Memory B cell (primary cell): ENCODE measurements at regions not wholly inside any gene's neighbourhood (a gene's known extent, or its start where the extent isn't known, plus 50 kb on each side); places are given as distances from the start of the nearest gene placed in this dataset.
"Not testable (repeated sequence)": the region's sequence is repeated elsewhere in the genome, so short reads cannot be mapped to it uniquely, and the experiment has no call there.

Experiments
- ATAC-seq: fragments of 150-1000 bp; cut with Tn5 transposase; 2 replicates; pipeline ENCODE4 v1.10.0; 2021; ENCODE audit warnings: low read depth, mild to moderate bottlenecking, moderate library complexity
- DNase-seq, 2 donors: peaks; one replicate each; pipeline ENCODE4 v3.0.0; 2022; ENCODE audit warnings: low spot score in 2 of 2
- H3K27ac Mint-ChIP-seq: one replicate; pipeline ENCODE4 v1.8.0; 2022; ENCODE audit warnings: mild to moderate bottlenecking, moderate library complexity, mixed read lengths
- H3K27me3 Mint-ChIP-seq: one replicate; pipeline ENCODE4 v1.8.0; 2022; ENCODE audit warnings: mixed read lengths
- H3K36me3 Mint-ChIP-seq: one replicate; pipeline ENCODE4 v1.8.0; 2022; ENCODE audit warnings: mild to moderate bottlenecking, mixed read lengths
- H3K4me1 Mint-ChIP-seq: one replicate; pipeline ENCODE4 v1.8.0; 2022; ENCODE audit warnings: mixed read lengths
- H3K4me3 Mint-ChIP-seq: one replicate; pipeline ENCODE4 v1.8.0; 2022; ENCODE audit warnings: mild to moderate bottlenecking, moderate library complexity, mixed read lengths
- H3K9me3 Mint-ChIP-seq: one replicate; pipeline ENCODE4 v1.8.0; 2022; ENCODE audit warnings: mixed read lengths

DNA sequence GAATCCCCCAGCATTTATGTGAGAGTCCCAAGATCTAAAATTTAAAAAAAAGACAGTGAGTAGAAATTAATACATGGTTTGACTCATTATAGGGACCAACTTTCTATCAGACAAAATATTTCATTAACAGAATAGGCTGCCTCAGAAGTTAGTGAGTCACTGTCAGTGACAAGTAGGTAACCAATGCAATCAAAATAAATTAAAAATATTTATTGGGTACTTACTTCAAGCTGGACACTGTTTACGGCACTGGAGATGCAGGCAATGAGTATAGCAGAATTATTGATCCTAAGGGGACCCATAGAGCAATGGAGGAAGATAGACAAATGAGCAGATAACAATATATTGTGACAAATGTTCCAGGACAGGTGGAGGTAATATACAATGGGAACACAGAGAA lies 135.6 kb upstream of the BCL6 start:
- H3K9me3 Mint-ChIP-seq: no peaks in the 10 kb centered on the region

GRCh38 chr3:187888701-187889100 lies 143.4 kb upstream of the BCL6 start:
- Mint-ChIP-seq H3K4me1 (peaks cover 5% of the 10 kb centered on the region), H3K27me3 (peaks cover 4% of the 10 kb centered on the region), H3K4me3 (no peak overlapping the region), H3K9me3 (no peaks in the 10 kb centered on the region), H3K36me3 (no peaks in the 10 kb centered on the region), H3K27ac (no peak overlapping the region)
- DNase-seq (no peak), ATAC-seq (no peak)

More for the DNA sequence above, 135.6 kb upstream of the BCL6 start:
- Mint-ChIP-seq H3K27me3 (peaks cover 3% of the 10 kb centered on the region), H3K27ac (no peak overlapping the region), H3K4me1 (no peaks in the 10 kb centered on the region), H3K4me3 (no peak overlapping the region), H3K36me3 (no peaks in the 10 kb centered on the region)
- ATAC-seq (no peak), DNase-seq (no peak)

- DNase-seq (no peak), ATAC-seq (no peak)
- H3K36me3 Mint-ChIP-seq: no peaks in the 10 kb centered on the region
- H3K4me3 Mint-ChIP-seq: no peak overlapping the region
- H3K9me3 Mint-ChIP-seq: no peaks in the 10 kb centered on the region
- no peak overlapping the region for H3K27ac Mint-ChIP-seq
- H3K4me1 Mint-ChIP-seq: peaks cover 5% of the 10 kb centered on the region
- H3K27me3 Mint-ChIP-seq: peaks cover 4% of the 10 kb centered on the region
Measured at GRCh38 chr3:187889106-187889505, 143.8 kb upstream of the BCL6 start.

GRCh38 chr3:187889601-187890404 lies 144.5 kb upstream of the BCL6 start:
- ATAC-seq: no peak
- no peak for DNase-seq
- H3K9me3 Mint-ChIP-seq: no peaks in the 10 kb centered on the region
- no peak overlapping the region for H3K27ac Mint-ChIP-seq
- H3K27me3 Mint-ChIP-seq: peaks cover 4% of the 10 kb centered on the region
- H3K4me1 Mint-ChIP-seq: peaks cover 5% of the 10 kb centered on the region
- no peak overlapping the region for H3K4me3 Mint-ChIP-seq
- no peaks in the 10 kb centered on the region for H3K36me3 Mint-ChIP-seq

- ATAC-seq, H3K4me3 Mint-ChIP-seq, H3K4me1 Mint-ChIP-seq, H3K27ac Mint-ChIP-seq, H3K36me3 Mint-ChIP-seq, H3K27me3 Mint-ChIP-seq, DNase-seq, H3K9me3 Mint-ChIP-seq: not testable (repeated sequence)
Measured at GRCh38 chr3:187890405-187890752, 145.1 kb upstream of the BCL6 start.

DNA sequence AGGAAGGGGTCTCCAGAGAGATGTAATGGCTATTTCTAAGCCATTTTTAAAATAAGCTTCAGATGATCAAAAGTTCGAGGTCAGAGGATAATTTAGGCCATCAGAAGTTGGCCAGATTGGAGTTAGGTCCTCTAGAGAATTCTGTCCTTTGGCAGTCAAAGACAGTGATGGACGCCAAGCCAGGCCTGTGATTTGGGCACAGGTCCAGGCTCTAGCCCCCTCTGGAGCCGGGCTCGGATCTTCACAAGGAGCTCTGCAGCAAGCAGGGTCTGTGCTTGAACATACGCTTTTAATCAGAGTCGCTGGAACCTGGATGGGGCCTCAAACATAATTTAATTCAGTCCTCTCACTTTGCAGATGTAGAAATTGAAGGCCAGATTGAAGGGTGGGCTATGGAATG lies 151.4 kb upstream of the BCL6 start:
- H3K27ac Mint-ChIP-seq: no peak overlapping the region
- peaks cover 13% of the 10 kb centered on the region for H3K27me3 Mint-ChIP-seq
- ATAC-seq: no peak
- no peak for DNase-seq
- no peak overlapping the region for H3K4me3 Mint-ChIP-seq
- no peaks in the 10 kb centered on the region for H3K36me3 Mint-ChIP-seq
- H3K4me1 Mint-ChIP-seq: peaks cover under 1% of the 10 kb centered on the region
- H3K9me3 Mint-ChIP-seq: no peaks in the 10 kb centered on the region

- H3K4me1 Mint-ChIP-seq: peaks cover 11% of the 10 kb centered on the region
- ATAC-seq (no peak), DNase-seq (no peak)
- no peak overlapping the region for H3K27ac Mint-ChIP-seq
- peaks cover 18% of the 10 kb centered on the region for H3K27me3 Mint-ChIP-seq
- H3K4me3 Mint-ChIP-seq: no peak overlapping the region
- no peaks in the 10 kb centered on the region for H3K9me3 Mint-ChIP-seq
- H3K36me3 Mint-ChIP-seq: no peaks in the 10 kb centered on the region
Measured at GRCh38 chr3:187899246-187899645, 154.0 kb upstream of the BCL6 start.

DNA sequence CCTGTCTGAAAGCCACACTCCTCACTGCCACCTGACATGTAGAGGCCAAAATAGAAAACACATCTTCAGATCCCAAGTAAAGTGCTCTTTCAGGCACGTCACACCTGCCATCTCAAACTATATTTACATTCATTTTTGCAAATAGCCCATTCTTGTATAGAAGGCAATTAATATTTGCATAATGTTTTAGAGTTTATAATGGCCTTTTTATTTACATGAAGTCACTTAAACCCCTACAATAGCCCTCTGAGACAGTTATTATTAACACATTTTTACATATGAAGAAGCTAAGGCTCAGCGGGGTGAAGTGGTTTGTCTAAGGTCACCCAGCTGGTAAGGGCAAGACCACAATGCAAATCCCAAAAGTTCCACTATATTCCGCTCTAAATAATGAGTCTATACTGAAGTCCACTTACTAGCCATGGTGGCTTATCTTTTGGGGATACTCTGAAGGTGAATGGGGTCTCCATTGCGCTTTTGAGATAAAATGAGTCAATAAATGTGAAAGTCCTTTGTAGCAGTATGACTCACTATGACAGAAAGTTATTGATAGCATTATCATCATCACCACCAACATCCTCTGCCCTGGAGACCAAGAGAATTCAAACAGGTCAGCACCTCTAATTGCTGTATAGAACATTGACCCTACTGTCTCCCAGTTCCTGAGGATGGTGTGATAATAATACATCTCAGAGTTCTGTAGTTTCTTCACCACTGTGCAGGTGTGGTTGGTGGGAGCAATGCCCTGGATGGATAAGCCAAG lies 155.9 kb upstream of the BCL6 start:
- H3K36me3 Mint-ChIP-seq: no peaks in the 10 kb centered on the region
- peaks cover 11% of the 10 kb centered on the region for H3K4me1 Mint-ChIP-seq
- H3K27me3 Mint-ChIP-seq: peaks cover 18% of the 10 kb centered on the region
- no peak overlapping the region for H3K27ac Mint-ChIP-seq
- no peaks in the 10 kb centered on the region for H3K9me3 Mint-ChIP-seq
- no peak overlapping the region for H3K4me3 Mint-ChIP-seq
- no peak for DNase-seq
- no peak for ATAC-seq

GRCh38 chr3:187902041-187902471 lies 156.8 kb upstream of the BCL6 start:
- ATAC-seq (peak; percentile 81), DNase-seq (peak in 1 of 2 donors; percentile 22)
- peaks cover 11% of the 10 kb centered on the region for H3K4me1 Mint-ChIP-seq
- H3K27me3 Mint-ChIP-seq: peaks cover 18% of the 10 kb centered on the region
- no peaks in the 10 kb centered on the region for H3K36me3 Mint-ChIP-seq
- H3K27ac Mint-ChIP-seq: no peak overlapping the region
- H3K9me3 Mint-ChIP-seq: no peaks in the 10 kb centered on the region
- peak overlapping the region; percentile 48 for H3K4me3 Mint-ChIP-seq

DNA sequence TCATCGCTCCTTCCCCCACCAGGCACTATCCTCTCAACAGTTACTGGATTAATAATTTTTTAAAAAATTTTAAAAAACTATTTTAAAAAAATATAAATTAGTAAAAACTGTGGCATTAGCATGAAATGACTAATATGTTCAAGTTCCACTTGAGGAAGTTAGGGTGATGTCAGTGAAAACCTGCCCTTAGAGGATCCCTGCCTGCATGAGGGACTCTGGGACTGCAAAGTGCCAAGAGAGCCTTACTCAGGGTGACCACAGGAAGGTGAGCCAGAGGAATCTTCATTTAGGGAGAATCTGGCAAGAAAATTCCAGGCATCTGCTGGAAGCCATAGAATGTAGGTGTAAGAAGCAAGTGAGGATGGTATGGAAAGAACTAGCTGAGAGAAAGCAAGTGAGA lies 157.7 kb upstream of the BCL6 start:
- no peaks in the 10 kb centered on the region for H3K9me3 Mint-ChIP-seq
- DNase-seq: no peak
- H3K4me1 Mint-ChIP-seq: peaks cover 11% of the 10 kb centered on the region
- H3K27ac Mint-ChIP-seq: no peak overlapping the region
- no peak overlapping the region for H3K4me3 Mint-ChIP-seq
- no peak for ATAC-seq
- peaks cover 18% of the 10 kb centered on the region for H3K27me3 Mint-ChIP-seq
- no peaks in the 10 kb centered on the region for H3K36me3 Mint-ChIP-seq

GRCh38 chr3:187903697-187904096 lies 158.4 kb upstream of the BCL6 start:
- Mint-ChIP-seq H3K4me3 (no peak overlapping the region), H3K9me3 (no peaks in the 10 kb centered on the region), H3K4me1 (peaks cover 11% of the 10 kb centered on the region), H3K27me3 (peaks cover 13% of the 10 kb centered on the region), H3K36me3 (no peaks in the 10 kb centered on the region), H3K27ac (no peak overlapping the region)
- ATAC-seq (no peak), DNase-seq (no peak)

GRCh38 chr3:187906416-187906815 lies 161.1 kb upstream of the BCL6 start:
- peaks cover 6% of the 10 kb centered on the region for H3K27me3 Mint-ChIP-seq
- H3K27ac Mint-ChIP-seq: no peak overlapping the region
- H3K4me1 Mint-ChIP-seq: peaks cover 11% of the 10 kb centered on the region
- DNase-seq (no peak), ATAC-seq (no peak)
- no peak overlapping the region for H3K4me3 Mint-ChIP-seq
- no peaks in the 10 kb centered on the region for H3K36me3 Mint-ChIP-seq
- H3K9me3 Mint-ChIP-seq: no peaks in the 10 kb centered on the region

GRCh38 chr3:187906920-187907319 lies 161.7 kb upstream of the BCL6 start:
- Mint-ChIP-seq H3K27me3 (peaks cover 4% of the 10 kb centered on the region), H3K27ac (no peak overlapping the region), H3K4me3 (no peak overlapping the region), H3K36me3 (no peaks in the 10 kb centered on the region), H3K4me1 (peaks cover 8% of the 10 kb centered on the region), H3K9me3 (no peaks in the 10 kb centered on the region)
- DNase-seq (no peak), ATAC-seq (no peak)

DNA sequence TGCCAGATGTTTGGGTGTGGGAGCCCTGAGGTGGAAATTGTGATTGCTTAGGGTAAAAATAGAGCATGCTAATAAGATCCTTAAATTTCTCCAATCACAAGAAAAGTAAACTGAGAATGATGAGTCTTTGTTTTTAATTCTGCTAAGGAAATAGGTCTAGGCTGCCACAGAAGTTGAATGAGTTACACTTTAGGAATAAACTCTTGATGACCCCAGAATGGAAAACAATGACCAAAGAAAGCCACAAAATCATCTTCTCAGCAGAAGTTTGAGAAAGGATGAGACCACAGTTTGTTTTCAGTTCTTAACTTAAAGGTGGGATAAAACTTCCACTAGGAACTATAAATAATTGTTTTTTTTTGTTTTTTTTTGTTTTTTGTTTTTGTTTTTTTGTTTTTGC lies 164.6 kb upstream of the BCL6 start:
- peaks cover 8% of the 10 kb centered on the region for H3K27me3 Mint-ChIP-seq
- H3K27ac Mint-ChIP-seq: no peak overlapping the region
- no peak overlapping the region for H3K4me3 Mint-ChIP-seq
- no peaks in the 10 kb centered on the region for H3K36me3 Mint-ChIP-seq
- peaks cover 3% of the 10 kb centered on the region for H3K4me1 Mint-ChIP-seq
- no peak for ATAC-seq
- no peak for DNase-seq
- no peaks in the 10 kb centered on the region for H3K9me3 Mint-ChIP-seq
